Kidney tubule cell (primary cell): ENCODE measurements at regions not wholly inside any gene's neighbourhood (a gene's known extent, or its start where the extent isn't known, plus 50 kb on each side); places are given as distances from the start of the nearest gene placed in this dataset.
"Not testable (repeated sequence)": the region's sequence is repeated elsewhere in the genome, so short reads cannot be mapped to it uniquely, and the experiment has no call there.

Experiments used
- DNase-seq: peaks from one replicate; pipeline ENCODE4 v3.0.0-alpha.2; 2018; ENCODE audit warnings: low spot score

DNA sequence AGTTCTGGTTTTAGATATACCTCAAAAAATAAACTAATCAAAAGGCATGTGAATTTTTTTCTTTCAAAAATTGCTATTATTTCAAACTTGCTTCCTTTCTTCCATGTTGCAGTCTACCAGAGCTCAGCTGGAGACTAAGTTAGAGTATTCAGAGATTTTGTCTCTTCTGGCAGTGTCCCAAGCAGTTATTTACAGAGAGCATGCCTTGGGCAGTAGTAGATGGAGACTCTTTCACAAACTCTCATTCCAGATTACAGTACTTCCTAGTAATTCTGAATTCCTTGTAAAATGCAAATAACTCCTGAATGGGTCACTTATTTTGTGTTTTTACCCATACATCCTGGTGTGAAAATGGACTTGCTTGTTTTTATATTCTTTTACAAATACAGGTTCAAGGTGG lies 703.4 kb downstream of the EPHA7 start:
- no peak for DNase-seq

DNA sequence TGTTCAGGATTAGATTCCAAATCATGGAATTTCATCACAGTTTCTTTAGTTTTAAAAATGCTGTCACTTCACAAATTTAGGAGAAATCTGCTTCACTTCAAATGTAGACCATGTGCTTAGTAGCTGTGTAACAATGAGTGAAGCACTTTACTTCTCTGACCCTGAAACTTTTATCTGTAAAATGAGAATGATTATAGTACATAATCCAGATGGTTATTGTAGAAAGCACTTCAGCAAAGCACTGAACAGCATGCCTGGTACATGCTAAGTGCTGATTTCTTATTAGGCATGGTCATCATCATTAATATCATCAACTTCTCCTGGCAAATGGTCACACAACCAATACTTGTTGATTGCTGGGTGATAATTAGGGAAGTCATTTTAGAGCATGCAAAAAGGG lies 705.0 kb downstream of the EPHA7 start:
- DNase-seq = no peak

DNA sequence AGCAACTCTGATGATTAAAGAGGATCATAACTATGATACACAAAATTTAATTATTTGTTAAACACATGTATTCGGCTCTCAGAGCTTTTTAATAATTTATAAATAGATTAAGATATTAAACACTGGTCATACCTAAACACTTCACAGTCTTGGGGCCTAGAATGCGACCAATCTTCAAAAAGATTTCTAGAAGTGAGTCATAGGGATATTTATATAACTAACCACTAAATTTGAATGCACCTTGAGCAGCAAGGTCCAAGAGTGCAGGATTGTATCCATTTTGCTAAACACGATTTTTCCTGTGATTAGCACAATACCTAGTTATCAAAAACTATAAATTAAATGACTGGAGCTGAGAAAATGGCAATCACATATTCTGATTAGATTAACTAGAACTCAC lies 709.3 kb downstream of the EPHA7 start:
- no peak for DNase-seq

GRCh38 chr6:92708945-92709344 lies 710.4 kb downstream of the EPHA7 start:
- no peak for DNase-seq

DNA sequence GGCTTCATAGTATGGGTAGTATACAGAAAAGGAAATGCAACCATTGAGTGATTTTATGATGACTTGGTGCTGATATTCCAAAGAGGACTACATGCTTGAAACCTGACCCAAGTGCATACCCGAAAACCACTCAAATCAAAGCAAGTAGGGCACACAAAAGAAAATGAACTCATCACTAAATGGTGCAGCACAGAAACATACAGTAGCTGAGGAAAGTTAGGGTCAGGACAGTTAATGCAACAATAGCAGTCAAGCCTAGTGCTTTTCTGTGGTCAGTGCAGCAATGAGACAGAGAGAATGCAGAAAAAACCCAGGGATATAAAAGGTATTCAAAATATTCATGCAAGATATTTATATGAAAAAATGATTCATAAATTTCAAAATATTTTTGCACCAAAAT lies 711.1 kb downstream of the EPHA7 start:
- no peak for DNase-seq

DNA sequence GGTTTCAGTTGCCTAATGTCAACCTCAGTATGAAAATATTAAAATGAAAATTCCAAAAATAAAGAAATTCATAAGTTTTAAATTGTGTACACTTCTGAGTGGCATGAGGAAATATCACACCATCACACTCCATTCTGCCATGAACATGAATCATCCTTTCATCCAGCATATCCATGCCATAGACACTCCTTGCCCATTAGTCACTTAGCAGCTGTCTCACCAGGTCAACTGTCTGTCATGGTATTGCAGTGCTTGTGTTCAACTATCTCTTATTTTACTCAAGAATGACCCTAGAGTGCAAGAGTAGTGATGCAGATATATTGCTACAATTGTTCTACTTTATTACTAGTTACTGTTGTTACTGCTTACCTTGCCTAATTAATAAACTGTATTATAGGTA lies 712.4 kb downstream of the EPHA7 start:
- peak; percentile 70 for DNase-seq

DNA sequence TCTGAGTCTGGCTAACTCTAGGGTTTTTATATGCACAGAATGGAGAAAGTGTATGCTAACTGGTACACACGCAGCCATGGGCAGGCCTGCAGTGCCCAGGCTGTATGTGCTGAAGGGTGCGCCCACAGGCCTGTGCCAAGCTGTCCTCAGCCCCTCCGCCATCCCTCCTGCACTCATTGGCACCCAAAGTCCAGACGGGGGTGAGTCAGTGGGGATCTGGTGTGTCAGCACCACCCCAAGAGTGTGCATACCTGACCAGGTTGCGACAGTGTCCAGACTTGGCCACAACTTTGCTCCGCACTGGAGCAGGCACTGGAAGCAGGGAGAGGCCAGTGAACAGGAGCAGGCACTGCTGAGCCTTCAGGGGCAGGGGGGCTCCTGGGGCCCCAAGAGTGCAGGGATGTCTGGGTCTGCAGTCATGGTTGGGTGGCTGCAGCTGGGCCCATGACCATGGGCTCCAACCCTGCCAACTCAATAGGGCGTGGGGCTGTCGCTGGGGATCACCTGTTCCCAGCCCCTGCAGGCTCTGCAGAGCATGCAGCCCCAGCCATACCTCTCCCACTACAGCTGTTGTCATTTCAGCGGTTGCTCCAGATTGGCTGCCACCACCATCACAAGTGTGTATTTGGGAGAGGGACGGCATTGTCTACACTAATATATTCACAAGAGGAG lies 717.8 kb downstream of the EPHA7 start:
- DNase-seq = no peak

DNA sequence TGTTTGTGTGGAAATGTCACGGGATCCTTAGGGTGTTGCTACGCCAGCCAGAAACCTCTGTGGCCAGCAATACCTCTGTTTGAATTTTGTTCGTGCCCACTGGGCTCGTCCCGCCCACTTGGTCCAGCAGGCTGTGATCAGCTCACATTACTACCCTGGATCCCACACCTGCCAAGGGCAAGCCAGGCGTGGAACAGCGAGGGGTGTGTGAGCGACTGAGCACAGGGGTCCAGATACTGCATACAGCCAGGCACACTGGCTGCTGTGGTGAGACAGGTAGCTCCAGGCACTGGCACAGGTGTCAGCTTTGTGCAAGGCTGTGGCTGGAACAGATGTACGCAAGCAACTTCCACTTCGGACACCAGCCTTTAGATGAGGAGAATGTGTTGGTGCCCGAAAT lies 718.9 kb downstream of the EPHA7 start:
- DNase-seq = no peak

DNA sequence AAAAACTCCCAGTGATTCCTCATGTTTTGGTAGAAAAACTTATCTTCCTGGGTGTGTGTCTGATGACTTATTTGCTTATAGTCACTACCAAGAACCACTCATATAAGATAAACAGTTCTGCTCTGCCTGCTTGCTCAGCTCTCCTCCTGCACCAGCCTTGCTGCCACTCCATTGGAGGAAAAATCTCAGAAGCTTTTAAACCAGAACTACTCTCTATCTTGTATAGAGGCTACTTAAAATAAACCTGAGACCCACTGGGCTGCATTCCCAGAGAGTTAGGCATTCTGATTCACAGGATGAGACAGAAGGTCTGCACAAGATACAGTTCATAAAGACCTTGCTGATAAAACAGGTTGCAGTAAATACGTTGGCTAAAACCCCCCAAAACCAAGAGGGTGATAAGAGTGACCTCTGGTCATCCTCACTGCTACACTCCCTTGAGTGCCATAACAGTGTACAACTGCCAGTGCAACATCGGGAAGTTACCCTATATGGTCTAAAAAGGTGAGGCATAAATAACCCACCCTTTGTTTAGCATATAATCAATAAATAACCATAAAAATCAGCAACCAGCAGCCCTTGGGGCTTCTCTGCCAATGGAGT lies 728.3 kb downstream of the EPHA7 start:
- DNase-seq = no peak

DNA sequence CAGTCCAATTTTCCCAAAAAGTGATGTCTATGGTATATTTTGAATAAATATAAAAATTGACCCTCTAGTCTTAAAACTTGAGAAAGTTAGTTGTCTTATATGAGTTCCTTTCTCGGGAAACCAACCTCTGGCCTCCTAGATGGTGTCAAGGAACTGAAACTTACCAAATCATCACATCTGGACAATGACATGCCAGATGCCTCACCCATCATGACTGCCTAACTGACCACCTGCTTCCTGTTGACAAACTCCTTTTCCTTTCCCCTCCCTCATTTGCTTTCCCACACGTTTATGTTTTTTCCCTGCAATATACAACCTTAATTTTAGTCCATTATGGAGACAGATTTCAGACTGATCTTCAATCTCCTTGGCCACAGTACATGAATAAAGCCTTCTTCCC lies 731.0 kb downstream of the EPHA7 start:
- no peak for DNase-seq

- no peak for DNase-seq
These were observed 732.1 kb downstream of the EPHA7 start for GRCh38 chr6:92687278-92687677.

DNA sequence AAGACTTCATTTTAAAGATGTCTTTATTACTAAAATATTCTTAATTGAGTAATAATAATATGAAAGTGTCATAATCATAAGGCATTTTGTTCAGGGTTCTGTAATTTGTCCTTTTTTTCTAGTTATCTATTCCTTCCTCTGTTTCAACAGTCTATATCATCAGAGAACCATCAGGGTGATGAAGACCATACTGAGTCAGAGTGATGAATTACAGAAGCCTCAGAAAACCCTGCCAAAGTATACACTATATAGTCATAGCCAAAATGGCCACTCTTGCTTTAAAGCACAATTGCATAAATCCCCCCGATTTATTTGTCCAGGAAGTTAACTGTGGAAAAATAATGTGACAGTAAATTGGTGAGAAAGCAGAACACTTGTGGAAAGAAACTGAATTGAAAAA lies 735.0 kb downstream of the EPHA7 start:
- no peak for DNase-seq

- DNase-seq = no peak
These were observed 735.6 kb downstream of the EPHA7 start for GRCh38 chr6:92683748-92684147.

DNA sequence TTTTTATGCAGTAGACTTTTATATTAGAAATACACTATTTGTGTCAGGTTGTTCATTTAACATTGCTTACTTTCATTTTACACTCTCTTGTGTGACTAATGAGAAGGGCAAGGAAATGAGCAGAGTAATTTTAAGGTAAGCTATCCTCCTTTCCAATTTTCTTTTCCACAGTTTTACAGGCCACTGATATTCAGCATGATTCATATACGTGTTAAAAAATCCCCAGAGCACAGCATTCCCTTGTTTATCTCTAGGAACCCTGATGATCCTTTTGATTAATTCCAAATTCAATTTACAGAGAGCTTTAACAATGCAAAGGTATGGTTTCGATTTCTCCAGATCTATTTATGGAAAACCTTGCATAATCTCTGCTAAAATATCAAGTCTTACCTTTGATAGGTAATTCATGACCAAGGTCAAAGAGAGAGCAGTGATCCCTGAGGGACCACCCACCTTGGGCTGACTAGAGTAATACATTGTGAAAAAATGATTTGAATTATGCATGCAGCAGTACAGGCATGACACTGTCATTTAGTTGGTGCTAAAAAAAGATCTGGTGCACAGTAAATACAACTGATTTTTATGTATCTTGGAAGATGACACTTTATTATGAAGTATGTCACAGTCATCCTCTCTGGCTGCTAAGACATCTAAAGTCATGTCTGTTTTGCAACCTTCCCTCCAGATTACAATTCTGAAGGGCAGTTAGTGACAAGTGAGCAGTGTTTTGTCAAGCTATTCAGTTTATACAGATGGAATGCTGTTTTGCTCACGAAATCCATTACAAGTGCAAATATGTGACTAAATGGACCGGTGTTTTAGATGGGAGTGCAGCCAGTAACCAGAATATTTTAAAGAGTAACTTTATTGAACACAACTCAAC lies 736.6 kb downstream of the EPHA7 start:
- DNase-seq = peak; percentile 5

- DNase-seq = no peak
These were observed 738.0 kb downstream of the EPHA7 start for GRCh38 chr6:92681401-92681800.

GRCh38 chr6:92671462-92671861 lies 747.9 kb downstream of the EPHA7 start:
- DNase-seq = not testable (repeated sequence)

- DNase-seq = no peak
These were observed 751.5 kb downstream of the EPHA7 start for GRCh38 chr6:92667843-92668242.

DNA sequence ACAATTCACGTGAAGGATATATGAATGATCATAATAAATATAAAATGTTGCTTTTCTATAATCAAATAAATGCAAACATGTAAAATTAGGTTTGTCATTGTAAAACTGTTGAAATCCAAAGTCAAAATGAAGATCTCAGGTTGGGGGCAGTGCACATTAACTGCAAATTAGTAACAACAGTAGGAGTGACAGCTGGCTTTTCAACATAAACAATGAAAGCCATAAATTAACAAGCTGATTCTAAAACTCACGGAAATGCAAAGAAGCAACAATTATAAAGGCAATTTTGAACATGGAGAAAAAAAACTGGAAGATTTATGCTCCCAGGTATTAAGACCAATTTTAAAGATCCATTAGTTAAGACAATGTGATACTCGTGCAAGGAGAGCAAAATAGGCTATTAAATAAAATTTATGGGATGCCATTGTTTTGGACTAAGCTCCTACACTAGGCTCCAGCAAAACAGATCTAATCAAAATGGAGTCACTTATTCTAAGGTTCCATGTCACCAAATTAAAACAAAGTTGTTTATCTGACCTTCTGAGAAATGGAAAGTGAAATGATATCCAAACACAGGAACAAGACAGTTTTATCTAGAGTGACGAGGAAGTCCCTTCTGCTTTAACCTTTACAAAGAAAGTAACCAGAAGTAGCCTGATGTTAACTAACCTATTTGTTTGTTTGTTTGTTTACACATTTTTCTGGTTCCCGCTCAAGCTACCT lies 770.8 kb downstream of the EPHA7 start:
- no peak for DNase-seq

- DNase-seq = peak; percentile 48
These were observed 771.7 kb downstream of the EPHA7 start for GRCh38 chr6:92647630-92648029.

DNA sequence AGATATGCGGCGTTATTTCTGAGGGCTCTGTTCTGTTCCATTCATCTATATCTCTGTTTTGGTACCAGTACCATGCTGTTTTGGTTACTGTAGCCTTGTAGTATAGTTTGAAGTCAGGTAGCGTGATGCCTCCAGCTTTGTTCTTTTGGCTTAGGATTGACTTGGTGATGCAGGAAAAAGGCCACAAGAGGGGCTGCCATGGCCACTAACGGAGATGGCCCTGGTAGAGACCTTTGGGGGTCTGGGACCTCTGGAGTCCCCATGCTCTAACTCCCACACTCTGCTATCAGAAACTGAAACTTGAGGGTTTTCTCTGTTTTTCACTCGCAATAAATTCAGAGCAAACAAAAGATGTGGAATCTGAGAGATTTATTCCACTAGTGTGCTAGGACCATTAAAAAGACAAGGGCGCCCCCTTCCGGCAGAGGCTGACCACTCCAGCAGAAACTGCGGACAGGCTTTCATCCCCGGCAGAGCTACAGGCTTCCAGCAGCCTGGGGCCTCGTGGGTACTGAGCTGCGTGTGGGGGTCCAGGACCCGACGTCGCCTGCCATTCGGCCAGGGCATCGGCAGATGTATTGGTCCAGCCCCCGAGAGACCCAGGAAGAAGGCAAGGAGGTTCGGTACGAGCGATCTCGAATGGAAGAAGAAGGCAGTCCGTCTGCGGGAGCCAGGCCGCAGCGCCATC lies 775.1 kb downstream of the EPHA7 start:
- DNase-seq = peak; percentile 22

- DNase-seq = no peak
These were observed 783.7 kb downstream of the EPHA7 start for GRCh38 chr6:92635553-92636153.
